ENCODE measurements at regions not wholly inside any gene's neighbourhood (a gene's known extent, or its start where the extent isn't known, plus 50 kb on each side); places are given as distances from the start of the nearest gene placed in this dataset.
"Not testable (repeated sequence)": the region's sequence is repeated elsewhere in the genome, so short reads cannot be mapped to it uniquely, and the experiment has no call there.

GRCh38 chr5:1666812-1667588 is 132.6 kb downstream of the MRPL36 start:
- no peak for DNase-seq

DNA sequence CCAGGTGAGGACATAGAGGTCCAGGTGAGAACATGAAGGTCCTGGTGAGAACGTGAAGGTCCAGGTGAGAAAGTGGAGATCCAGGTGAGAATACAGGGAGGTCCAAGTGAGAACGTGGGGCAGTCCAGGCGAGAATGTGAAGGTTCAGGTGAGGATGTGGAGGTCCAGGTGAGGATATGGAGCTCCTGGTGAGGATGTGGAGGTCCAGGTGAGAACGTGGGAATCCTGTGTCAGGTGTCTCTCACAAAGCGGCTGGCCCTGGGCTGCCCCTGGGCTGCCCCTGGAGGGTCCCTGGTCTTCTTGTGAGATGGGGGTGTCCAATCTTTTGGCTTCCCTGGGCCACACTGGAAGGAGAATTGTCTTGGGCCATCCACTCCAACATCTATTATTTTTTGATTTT is 133.4 kb downstream of the MRPL36 start:
- DNase-seq = no peak

DNA sequence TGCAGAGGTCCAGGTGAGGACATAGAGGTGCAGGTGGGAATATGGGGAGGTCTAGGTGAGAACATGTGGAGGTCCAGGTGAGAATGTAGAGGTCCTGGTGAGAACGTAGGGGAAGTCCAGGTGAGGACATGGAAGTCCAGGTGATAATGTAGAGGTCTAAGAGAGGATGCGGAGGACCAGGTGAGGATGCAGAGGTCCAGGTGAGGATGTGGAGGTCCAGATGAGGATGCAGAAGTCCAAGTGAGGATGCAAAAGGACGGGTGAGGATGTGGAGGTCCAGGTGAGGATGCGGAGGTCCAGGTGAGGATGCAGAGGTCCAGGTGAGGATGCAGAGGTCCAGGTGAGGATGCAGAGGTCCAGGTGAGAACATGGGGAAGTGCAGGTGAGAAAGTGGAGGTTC is 133.8 kb downstream of the MRPL36 start:
- DNase-seq = no peak

DNA sequence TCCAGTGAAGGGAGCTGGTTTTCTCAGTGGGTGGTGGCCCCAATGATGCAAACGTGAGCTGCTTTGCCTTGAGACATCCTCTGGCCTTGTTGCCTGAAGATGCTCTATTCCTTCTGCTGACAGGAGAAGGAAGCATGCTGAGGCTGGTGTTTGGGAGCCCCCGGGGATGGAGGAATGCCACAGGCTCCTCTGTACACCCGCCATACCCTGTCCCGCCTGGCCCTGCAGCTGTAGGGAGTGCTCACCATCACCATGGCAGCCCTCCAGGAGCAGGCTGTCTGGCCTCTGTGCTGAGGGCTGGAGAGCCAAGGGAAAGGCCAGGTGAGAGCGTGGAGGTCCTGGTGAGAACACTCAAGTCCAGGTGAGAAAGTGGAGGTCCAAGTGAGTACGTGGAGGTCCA is 134.4 kb downstream of the MRPL36 start:
- DNase-seq = no peak

DNA sequence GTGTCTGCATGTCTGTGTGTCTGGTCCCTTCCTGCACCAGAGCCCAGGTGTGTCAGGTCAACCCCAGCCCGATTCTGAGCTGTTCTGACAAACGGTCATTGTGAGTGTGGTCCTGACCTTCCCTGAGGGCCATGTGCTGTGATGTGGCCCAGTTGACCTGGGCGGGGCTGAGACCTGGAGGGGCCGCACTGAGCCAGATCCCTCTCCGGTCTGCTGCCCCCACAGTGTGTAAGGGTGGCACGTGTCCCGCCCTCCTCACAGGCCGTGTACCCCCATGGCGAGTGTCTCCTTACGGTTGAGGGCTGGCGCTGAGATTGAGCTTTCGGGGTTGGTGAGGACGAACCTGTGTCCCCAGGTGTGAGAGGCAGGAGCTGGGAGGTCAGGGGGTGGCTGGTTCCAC is 136.5 kb downstream of the MRPL36 start:
- no peak for DNase-seq

DNA sequence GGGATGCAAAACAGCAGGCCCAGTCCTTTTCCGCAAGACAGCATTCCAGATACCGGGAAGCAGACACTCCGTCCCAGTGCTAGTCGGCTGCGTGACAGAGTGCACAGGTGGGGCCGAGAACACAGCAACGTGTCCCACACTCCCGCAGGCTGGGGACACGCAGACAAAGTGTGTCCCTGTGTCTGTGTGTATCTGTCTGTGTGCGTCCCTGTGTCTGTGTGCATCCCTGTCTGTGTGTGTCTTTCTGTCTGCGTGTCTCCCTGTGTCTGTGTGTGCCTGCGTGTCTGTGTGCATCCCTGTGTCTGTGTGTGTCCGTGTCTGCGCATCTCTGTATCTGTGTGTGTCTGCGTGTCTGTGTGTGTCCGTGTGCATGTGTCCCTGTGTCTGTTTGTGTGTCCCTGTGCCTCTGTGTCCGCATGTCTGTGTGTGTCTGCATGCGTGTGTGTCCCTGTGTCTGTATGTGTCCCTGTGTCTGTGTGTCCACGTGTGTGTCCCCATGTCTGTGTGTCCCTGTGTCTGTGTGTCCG is 137.0 kb downstream of the MRPL36 start:
- no peak for DNase-seq

- DNase-seq = no peak
These were observed 137.6 kb downstream of the MRPL36 start for GRCh38 chr5:1661831-1662558.

DNA sequence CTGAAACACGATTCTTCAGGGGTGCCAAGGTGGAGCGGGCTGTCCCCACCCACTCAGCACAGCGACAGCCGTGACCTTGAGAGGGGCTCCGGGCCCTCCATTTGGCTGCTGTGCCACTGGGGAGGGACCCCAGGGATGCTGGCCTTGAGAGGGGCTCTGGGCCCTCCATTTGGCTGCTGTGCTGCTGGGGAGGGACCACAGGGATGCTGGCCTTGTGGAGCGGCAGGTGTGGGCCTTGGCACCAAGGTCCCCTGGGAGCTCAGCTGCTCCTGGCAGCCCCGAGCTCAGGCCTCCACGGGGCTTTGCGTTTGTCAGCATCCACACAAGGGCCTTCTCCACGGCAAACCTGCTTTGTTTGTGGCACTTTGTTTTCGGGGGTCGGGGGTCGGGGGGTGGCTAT is 137.6 kb upstream of the LPCAT1 start:
- no peak for DNase-seq

DNA sequence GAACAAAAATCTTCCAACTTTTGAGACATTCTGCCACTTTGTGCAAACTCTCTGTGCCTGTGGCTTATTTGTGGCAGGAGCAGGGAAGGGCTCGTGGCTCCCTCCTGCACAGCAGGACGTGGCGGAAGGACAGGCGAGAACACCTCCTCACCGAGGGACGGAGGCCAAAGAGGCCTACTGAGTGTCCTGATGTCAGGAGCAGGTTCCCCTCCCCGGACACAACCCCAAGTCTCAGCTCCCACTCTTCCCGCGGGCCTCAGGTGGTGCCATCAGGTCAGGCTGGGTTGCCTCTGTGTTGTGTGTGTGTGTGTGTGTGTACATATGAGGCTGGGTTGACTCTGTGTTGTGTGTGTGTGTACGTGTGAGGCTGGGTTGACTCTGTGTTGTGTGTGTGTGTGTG is 136.8 kb upstream of the LPCAT1 start:
- no peak for DNase-seq

GRCh38 chr5:1660001-1660400 is 136.2 kb upstream of the LPCAT1 start:
- no peak for DNase-seq

DNA sequence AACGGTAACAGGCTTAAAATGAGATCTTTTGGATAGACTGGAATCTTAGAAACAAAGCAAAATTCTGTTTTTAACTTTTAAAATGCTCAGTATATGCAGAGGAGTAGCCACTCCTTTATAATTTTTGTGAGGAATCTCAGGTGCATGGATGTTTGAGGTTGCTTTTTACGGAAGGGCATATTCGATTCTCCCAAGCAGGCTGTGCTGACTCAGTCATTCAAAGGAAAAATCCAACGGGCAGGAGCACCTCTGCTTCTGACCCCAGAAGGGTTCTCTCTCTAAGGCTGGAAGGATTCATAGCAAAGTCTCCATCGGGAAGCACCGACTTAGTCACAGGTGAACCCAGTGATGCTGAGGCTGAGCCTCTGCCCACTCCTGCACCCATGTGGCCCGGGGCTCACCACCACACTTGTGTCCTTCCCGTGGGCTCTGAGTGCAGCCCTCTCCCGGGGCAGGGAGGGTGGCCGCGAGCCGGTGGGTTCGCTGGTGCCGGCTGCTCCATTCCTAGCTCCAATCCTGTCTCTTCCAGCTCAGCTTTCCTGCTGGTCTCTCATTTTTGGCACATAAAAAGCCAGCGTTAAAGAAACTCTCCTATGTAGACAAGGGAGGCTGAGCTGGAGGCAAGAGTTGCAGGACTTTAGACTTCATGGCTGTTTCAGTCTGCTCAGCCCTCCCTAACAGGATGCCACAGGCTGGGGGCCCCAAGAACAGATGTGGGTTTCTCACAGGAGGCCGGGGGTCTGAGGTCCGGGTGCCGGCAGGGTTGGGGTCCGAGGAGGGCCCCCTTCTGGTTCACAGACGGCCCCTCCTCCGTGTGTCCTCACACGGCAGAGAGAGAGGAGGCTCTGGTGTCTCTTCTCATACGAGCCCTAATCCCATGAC is 135.6 kb upstream of the LPCAT1 start:
- no peak for DNase-seq

DNA sequence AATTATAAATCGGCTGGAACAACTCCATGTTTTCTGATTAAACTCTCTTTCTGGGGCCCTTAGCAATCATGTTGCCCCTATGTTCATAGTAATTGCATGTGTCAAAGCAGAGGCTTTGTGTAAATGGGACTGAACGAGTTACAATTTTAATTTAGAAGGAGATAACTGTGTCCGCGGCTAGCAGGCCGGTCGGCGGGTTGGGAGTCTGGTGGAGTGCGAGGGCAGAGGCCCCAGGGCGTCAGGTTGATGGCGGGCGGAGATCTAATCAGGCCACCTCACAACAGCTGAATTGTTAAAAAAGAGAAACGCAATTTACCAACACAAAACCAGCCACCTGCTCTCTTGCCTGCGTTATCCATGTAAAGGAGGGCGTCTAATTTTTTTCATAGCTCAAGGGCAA is 134.9 kb upstream of the LPCAT1 start:
- DNase-seq = no peak

- no peak for DNase-seq
These were observed 133.5 kb upstream of the LPCAT1 start for GRCh38 chr5:1657161-1657741.

DNA sequence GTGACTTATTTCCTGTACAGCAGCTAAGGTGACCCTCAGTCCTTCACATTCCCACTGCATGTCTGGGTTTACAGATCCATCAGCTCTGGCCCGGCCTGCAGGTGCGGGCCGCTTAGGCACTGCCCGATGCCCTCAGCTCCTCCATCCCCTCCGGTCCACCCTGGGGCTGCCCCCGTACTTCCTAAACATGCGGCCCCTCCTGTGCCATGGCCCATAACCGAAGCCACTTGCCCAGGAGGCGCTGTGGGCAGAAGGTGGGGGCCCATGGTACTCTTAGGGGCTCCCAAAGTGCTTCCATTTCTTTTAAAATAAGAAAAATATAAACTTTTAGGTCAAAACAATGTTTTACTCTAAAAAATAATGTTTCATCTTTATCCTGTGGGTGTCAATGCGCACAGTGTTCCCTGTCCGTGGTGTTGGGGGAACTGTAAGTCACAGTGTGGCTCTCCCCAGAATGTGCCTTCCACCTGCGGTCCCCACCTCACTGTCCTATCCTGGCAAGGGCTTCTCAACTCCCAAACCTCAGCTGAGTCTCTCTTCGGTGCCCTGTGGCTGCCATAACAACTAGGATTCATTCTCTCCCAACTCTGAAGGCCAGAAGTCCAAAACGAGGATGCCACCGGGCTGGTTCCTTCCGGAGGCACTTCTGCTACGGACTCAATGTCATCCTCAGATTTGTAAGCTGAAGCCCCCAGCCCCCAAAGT is 132.7 kb upstream of the LPCAT1 start:
- no peak for DNase-seq

GRCh38 chr5:1655496-1656270 is 131.9 kb upstream of the LPCAT1 start:
- no peak for DNase-seq

DNA sequence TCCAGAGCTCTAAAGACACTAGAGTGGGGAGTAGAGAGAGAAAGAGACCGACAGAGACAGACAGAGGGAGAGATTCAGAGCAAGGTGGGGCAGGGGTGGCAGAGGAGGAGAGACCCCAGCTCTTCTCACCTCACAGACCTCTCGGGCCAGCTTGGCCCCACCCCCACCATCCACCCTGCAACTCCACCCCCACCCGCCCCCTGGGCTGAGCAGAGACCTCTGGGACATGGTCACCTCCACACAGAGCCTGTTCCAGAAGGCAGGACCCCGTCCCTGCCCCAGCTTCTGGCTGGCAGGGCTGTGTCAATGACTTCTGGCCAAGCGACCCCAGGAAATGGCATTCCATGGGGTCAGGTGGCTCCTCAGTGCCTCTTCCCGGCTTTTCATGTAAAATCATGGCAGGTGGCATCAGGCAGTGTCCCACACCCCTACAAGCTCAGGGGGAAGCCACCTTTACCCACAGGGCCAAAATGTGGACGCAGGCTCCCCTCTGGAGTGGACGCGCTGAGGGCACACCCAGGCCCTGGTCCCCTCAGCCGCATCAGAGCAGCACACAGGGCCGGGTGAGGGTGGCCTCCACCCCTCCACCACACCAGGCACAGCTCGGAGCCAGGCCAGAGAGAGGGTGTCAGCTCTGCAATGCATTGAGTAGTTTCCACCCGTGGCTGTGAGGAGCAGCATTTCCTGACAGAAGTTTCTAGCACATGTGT is 131.2 kb upstream of the LPCAT1 start:
- DNase-seq = no peak

- DNase-seq = not testable (repeated sequence)
These were observed 130.2 kb upstream of the LPCAT1 start for GRCh38 chr5:1653698-1654651.

- no peak for DNase-seq
These were observed 129.3 kb upstream of the LPCAT1 start for GRCh38 chr5:1652873-1653697.
